Breast epithelium (tissue), 4 donors: ENCODE measurements at regions not wholly inside any gene's neighbourhood (a gene's known extent, or its start where the extent isn't known, plus 50 kb on each side); places are given as distances from the start of the nearest gene placed in this dataset.

Experiments
- DNase-seq, 2 donors: peaks; one replicate each; pipeline ENCODE4 v3.0.0-alpha.2; 2019; ENCODE audit warnings: low spot score in 2 of 2
- H3K27ac ChIP-seq, 2 donors: fragments of 200-600 bp; sonication (generic) in 1 of 2; one replicate each; pipeline ENCODE4 v1.5.1; 2016 to 2019; ENCODE audit warnings: mild to moderate bottlenecking in 1 of 2
- H3K27me3 ChIP-seq, 2 donors: fragments of 200-600 bp; sonication (generic) in 1 of 2; one replicate each; pipeline versions ENCODE4 v1.5.1 to v1.6.0; 2017 to 2019; ENCODE audit warnings: control low read depth in 1 of 2, mild to moderate bottlenecking in 1 of 2
- H3K36me3 ChIP-seq: fragments of 200-600 bp; one replicate; pipeline ENCODE4 v1.5.1; 2019
- H3K4me1 ChIP-seq, 2 donors: fragments of 200-600 bp; sonication (generic); one replicate each; pipeline ENCODE4 v1.5.1; 2016 to 2019; ENCODE audit warnings: control low read depth in 1 of 2
- H3K4me3 ChIP-seq, 3 donors: fragments of 200-600 bp; sonication (generic); 1 replicate in 2 of 3; 2 replicates in 1 of 3; pipeline ENCODE4 v1.5.1; 2016 to 2019; ENCODE audit warnings: mild to moderate bottlenecking in 3 of 3, moderate library complexity in 2 of 3
- H3K9me3 ChIP-seq, 2 donors: fragments of 200-600 bp; sonication (generic) in 1 of 2; one replicate each; pipeline ENCODE4 v1.5.1; 2016 to 2019; ENCODE audit warnings: control low read depth in 1 of 2
- POLR2A ChIP-seq: fragments of 450-650 bp; IDR thresholded peaks from one replicate; pipeline ENCODE4 v1.6.1; 2016; ENCODE audit warnings: antibody characterized with exemption, mild to moderate bottlenecking, moderate library complexity
- POLR2AphosphoS5 ChIP-seq, 3 donors: sonication (generic); formaldehyde crosslinking; IDR thresholded peaks; one replicate each; pipeline ENCODE4 v1.6.1; 2017; ENCODE audit warnings: antibody characterized with exemption in 3 of 3
- intact Hi-C: fragments of 100-400 bp; cut with DNase I; formaldehyde crosslinking; loops from one replicate; pipeline ENCODE4 v1.15.1; 2023; ENCODE audit warnings: low total_unique reads
- TF ChIP-seq, protein P1 (sequence below), 3 donors: fragments of 450-650 bp; IDR thresholded peaks; one replicate each; pipeline ENCODE4 v1.5.1; 2016 to 2017; ENCODE audit warnings: antibody characterized with exemption in 3 of 3, mild to moderate bottlenecking in 3 of 3, moderate library complexity in 3 of 3

DNA sequence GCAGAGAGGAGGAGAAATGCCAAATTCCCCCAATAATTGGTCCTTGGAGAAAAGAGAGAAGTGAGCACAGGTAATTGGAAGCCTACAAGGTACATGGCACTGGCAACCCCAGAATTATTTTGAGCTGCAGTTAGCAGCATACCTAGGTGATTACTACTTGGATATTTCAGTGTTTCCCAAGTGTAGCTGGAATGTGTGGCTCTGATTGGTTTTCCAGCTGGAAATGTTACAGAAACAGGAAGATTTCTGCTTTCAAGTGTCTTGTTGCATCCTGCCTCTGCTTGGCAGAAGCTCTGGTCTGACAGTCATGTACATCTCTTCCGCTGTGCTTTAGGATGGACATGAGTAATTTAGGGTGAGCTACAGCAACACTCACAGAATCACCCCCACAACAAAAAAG lies 262.1 kb downstream of the ENC1 start:
- Histone ChIP-seq H3K4me1 (peaks cover 4 to 10% of the 10 kb centered on the region in 2 donors), H3K36me3 (no peaks in the 10 kb centered on the region), H3K27ac (peak overlapping the region in 1 of 2 donors; percentile 3), H3K9me3 (no peaks in the 10 kb centered on the region), H3K4me3 (no peak overlapping the region), H3K27me3 (no peaks in the 10 kb centered on the region)
- intact Hi-C loops: no loop called here
- DNase-seq: peak in 1 of 2 donors; percentile 45
- TF ChIP-seq POLR2A: no peak
- TF ChIP-seq POLR2AphosphoS5 (IDR thresholded peaks at IDR 0.05): no peak
- TF ChIP-seq, protein P1, sequence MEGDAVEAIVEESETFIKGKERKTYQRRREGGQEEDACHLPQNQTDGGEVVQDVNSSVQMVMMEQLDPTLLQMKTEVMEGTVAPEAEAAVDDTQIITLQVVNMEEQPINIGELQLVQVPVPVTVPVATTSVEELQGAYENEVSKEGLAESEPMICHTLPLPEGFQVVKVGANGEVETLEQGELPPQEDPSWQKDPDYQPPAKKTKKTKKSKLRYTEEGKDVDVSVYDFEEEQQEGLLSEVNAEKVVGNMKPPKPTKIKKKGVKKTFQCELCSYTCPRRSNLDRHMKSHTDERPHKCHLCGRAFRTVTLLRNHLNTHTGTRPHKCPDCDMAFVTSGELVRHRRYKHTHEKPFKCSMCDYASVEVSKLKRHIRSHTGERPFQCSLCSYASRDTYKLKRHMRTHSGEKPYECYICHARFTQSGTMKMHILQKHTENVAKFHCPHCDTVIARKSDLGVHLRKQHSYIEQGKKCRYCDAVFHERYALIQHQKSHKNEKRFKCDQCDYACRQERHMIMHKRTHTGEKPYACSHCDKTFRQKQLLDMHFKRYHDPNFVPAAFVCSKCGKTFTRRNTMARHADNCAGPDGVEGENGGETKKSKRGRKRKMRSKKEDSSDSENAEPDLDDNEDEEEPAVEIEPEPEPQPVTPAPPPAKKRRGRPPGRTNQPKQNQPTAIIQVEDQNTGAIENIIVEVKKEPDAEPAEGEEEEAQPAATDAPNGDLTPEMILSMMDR (IDR thresholded peaks at IDR 0.05): no peak

DNA sequence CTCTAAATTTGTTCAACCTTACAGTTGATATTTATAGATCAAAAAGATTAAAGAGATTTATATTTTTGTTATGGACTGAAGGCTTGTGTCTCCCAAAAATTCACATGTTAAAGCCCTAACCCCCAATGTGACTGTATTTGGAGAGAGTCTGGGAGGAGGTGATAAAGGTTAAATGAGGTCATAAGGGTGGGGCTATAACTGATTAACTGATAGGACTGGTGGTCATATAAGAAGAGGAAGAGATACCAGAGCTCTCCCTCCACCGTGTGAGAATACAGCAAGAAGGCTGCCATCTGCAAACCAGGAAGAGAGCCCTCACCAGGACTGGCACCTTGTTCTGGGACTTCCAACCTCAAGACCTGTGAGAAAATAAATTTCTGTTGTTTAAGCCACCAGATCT lies 264.3 kb downstream of the ENC1 start:
- Histone ChIP-seq H3K27me3 (no peaks in the 10 kb centered on the region), H3K36me3 (no peaks in the 10 kb centered on the region), H3K27ac (no peak overlapping the region), H3K4me1 (no peaks in the 10 kb centered on the region), H3K9me3 (no peaks in the 10 kb centered on the region), H3K4me3 (no peak overlapping the region)
- DNase-seq: no peak
- TF ChIP-seq POLR2A (no peak), POLR2AphosphoS5 (IDR thresholded peaks at IDR 0.05) (no peak)
- TF ChIP-seq, protein P1 (IDR thresholded peaks at IDR 0.05): no peak
- intact Hi-C loops: no loop called here

DNA sequence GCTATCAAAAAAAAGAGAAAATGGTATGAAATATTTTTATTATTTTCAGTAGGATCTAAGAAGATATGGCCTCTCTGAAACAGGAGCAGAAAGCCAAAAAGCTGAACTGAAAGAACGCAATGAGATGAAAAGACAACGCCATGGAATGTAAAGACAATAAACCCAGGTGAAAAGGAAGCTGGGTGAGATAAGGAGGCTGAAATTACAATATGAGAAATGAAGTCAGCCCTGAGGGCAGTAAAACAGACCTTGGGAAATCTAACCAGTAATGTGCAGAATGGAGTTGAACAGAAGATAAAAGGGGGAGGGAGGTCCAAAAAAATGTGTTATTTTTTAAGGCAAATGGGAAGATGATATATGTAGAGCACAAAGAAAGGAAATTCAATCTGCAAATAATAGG lies 265.3 kb downstream of the ENC1 start:
- Histone ChIP-seq H3K9me3 (no peaks in the 10 kb centered on the region), H3K4me1 (no peaks in the 10 kb centered on the region), H3K27me3 (no peaks in the 10 kb centered on the region), H3K4me3 (no peak overlapping the region), H3K36me3 (no peaks in the 10 kb centered on the region), H3K27ac (no peak overlapping the region)
- TF ChIP-seq, protein P1 (IDR thresholded peaks at IDR 0.05): no peak
- TF ChIP-seq POLR2AphosphoS5 (IDR thresholded peaks at IDR 0.05) (no peak), POLR2A (no peak)
- intact Hi-C loops: no loop called here
- no peak for DNase-seq

DNA sequence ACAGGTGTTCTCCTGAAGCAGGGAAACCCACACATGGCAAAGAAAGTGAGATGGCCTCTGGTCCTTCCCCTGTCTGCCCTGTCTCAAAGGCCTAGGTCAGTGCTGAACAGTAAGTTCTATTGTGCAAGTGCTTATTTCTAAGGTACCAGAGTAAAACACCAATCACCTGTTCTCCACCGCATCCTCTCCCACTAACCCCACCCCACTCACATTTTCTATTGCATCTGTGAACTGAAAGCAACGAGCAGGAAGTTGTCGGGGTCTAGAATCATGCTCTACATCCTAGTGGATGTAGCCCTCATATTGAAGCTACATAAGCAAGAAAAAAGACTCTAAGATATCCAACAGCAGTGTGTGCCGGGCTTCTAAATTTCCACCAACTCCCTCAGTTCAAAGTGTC lies 265.9 kb downstream of the ENC1 start:
- Histone ChIP-seq H3K4me1 (no peaks in the 10 kb centered on the region), H3K4me3 (no peak overlapping the region), H3K27me3 (no peaks in the 10 kb centered on the region), H3K36me3 (no peaks in the 10 kb centered on the region), H3K9me3 (no peaks in the 10 kb centered on the region), H3K27ac (no peak overlapping the region)
- intact Hi-C loops: no loop called here
- no peak for DNase-seq
- TF ChIP-seq POLR2A (no peak), POLR2AphosphoS5 (IDR thresholded peaks at IDR 0.05) (no peak)
- TF ChIP-seq, protein P1 (IDR thresholded peaks at IDR 0.05): no peak

DNA sequence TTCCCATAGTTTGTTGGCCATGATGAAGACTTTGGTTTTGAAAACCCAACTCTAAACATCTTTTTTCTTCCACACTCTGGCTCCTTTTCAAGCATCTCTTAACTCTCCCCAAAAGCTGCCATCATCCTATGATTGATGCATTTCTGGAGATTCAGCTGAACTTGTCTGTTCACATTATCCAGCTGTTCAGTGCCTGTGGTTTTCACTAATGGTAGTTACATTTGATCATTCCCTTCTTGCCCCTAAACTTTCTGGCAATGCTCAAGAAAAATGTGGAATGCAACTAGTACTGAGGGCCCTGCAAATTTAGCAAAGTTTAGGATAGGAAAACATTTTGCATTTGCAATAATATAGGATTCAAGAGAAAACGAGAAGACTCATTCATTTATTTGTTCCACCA lies 267.5 kb downstream of the ENC1 start:
- intact Hi-C loops: no loop called here
- TF ChIP-seq, protein P1 (IDR thresholded peaks at IDR 0.05): no peak
- TF ChIP-seq POLR2AphosphoS5 (IDR thresholded peaks at IDR 0.05) (no peak), POLR2A (no peak)
- no peak overlapping the region for H3K4me3 ChIP-seq
- H3K27me3 ChIP-seq: no peaks in the 10 kb centered on the region
- no peak overlapping the region for H3K27ac ChIP-seq
- H3K36me3 ChIP-seq: no peaks in the 10 kb centered on the region
- no peaks in the 10 kb centered on the region for H3K9me3 ChIP-seq
- no peak for DNase-seq
- no peaks in the 10 kb centered on the region for H3K4me1 ChIP-seq
